ENCODE measurements at regions not wholly inside any gene's neighbourhood (a gene's known extent, or its start where the extent isn't known, plus 50 kb on each side); places are given as distances from the start of the nearest gene placed in this dataset.

DNA sequence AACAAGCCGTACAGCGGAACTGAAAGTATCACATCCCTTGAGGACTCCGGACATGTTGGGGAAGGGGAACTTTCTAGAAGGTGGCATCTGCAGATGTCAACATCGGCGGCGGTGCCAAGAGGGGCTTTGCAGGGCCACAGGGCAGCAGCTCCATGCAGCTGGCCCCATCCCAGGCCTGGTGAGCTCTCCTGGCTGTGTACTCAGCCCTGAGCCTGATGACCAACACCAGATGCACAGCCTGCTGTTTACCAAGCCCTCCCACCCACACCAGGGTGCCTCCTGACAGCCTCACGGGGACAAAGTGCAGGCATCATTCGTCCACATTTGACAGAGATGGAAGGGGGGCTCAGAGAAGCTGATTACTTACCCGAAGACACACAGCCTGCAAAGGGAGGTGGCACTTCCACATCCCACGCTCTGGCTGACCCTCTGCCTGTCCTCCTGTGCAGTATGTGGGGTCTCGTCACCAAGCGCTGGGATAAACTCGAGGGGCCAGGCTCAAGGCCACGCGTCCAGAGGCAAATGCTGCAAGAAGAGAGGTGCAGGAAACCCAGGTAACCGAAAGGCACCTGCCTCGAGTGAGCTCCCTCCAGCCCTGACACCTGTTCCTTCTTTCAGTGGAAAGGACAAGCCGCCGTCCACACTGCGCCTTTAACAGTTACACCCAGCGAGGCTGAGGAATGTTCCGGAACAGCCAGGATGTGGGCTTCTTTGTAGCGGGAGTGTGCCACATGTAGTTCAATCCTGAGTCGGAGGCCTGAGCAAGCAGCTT lies 69.0 kb upstream of the ASAP2 start (continued):
- TF ChIP-seq, protein P1, sequence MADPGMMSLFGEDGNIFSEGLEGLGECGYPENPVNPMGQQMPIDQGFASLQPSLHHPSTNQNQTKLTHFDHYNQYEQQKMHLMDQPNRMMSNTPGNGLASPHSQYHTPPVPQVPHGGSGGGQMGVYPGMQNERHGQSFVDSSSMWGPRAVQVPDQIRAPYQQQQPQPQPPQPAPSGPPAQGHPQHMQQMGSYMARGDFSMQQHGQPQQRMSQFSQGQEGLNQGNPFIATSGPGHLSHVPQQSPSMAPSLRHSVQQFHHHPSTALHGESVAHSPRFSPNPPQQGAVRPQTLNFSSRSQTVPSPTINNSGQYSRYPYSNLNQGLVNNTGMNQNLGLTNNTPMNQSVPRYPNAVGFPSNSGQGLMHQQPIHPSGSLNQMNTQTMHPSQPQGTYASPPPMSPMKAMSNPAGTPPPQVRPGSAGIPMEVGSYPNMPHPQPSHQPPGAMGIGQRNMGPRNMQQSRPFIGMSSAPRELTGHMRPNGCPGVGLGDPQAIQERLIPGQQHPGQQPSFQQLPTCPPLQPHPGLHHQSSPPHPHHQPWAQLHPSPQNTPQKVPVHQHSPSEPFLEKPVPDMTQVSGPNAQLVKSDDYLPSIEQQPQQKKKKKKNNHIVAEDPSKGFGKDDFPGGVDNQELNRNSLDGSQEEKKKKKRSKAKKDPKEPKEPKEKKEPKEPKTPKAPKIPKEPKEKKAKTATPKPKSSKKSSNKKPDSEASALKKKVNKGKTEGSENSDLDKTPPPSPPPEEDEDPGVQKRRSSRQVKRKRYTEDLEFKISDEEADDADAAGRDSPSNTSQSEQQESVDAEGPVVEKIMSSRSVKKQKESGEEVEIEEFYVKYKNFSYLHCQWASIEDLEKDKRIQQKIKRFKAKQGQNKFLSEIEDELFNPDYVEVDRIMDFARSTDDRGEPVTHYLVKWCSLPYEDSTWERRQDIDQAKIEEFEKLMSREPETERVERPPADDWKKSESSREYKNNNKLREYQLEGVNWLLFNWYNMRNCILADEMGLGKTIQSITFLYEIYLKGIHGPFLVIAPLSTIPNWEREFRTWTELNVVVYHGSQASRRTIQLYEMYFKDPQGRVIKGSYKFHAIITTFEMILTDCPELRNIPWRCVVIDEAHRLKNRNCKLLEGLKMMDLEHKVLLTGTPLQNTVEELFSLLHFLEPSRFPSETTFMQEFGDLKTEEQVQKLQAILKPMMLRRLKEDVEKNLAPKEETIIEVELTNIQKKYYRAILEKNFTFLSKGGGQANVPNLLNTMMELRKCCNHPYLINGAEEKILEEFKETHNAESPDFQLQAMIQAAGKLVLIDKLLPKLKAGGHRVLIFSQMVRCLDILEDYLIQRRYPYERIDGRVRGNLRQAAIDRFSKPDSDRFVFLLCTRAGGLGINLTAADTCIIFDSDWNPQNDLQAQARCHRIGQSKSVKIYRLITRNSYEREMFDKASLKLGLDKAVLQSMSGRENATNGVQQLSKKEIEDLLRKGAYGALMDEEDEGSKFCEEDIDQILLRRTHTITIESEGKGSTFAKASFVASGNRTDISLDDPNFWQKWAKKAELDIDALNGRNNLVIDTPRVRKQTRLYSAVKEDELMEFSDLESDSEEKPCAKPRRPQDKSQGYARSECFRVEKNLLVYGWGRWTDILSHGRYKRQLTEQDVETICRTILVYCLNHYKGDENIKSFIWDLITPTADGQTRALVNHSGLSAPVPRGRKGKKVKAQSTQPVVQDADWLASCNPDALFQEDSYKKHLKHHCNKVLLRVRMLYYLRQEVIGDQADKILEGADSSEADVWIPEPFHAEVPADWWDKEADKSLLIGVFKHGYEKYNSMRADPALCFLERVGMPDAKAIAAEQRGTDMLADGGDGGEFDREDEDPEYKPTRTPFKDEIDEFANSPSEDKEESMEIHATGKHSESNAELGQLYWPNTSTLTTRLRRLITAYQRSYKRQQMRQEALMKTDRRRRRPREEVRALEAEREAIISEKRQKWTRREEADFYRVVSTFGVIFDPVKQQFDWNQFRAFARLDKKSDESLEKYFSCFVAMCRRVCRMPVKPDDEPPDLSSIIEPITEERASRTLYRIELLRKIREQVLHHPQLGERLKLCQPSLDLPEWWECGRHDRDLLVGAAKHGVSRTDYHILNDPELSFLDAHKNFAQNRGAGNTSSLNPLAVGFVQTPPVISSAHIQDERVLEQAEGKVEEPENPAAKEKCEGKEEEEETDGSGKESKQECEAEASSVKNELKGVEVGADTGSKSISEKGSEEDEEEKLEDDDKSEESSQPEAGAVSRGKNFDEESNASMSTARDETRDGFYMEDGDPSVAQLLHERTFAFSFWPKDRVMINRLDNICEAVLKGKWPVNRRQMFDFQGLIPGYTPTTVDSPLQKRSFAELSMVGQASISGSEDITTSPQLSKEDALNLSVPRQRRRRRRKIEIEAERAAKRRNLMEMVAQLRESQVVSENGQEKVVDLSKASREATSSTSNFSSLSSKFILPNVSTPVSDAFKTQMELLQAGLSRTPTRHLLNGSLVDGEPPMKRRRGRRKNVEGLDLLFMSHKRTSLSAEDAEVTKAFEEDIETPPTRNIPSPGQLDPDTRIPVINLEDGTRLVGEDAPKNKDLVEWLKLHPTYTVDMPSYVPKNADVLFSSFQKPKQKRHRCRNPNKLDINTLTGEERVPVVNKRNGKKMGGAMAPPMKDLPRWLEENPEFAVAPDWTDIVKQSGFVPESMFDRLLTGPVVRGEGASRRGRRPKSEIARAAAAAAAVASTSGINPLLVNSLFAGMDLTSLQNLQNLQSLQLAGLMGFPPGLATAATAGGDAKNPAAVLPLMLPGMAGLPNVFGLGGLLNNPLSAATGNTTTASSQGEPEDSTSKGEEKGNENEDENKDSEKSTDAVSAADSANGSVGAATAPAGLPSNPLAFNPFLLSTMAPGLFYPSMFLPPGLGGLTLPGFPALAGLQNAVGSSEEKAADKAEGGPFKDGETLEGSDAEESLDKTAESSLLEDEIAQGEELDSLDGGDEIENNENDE (IDR thresholded peaks at IDR 0.05; ENCODE audit: insufficient replicate concordance, low read length): no peak
- TF ChIP-seq JUND (IDR thresholded peaks at IDR 0.05; ENCODE audit: low read length) (no peak), SP1 (IDR thresholded peaks at IDR 0.05; ENCODE audit: low read depth, low read length) (no peak), GTF2F1 (IDR thresholded peaks at IDR 0.05; ENCODE audit: borderline replicate concordance, low read depth, low read length) (no peak), FOSL1 (IDR thresholded peaks at IDR 0.05; ENCODE audit: insufficient read depth, low read depth, low read length) (no peak)
- TF ChIP-seq, protein P2, sequence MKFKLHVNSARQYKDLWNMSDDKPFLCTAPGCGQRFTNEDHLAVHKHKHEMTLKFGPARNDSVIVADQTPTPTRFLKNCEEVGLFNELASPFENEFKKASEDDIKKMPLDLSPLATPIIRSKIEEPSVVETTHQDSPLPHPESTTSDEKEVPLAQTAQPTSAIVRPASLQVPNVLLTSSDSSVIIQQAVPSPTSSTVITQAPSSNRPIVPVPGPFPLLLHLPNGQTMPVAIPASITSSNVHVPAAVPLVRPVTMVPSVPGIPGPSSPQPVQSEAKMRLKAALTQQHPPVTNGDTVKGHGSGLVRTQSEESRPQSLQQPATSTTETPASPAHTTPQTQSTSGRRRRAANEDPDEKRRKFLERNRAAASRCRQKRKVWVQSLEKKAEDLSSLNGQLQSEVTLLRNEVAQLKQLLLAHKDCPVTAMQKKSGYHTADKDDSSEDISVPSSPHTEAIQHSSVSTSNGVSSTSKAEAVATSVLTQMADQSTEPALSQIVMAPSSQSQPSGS (IDR thresholded peaks at IDR 0.05; ENCODE audit: low read length): no peak
- TF ChIP-seq, protein P3, sequence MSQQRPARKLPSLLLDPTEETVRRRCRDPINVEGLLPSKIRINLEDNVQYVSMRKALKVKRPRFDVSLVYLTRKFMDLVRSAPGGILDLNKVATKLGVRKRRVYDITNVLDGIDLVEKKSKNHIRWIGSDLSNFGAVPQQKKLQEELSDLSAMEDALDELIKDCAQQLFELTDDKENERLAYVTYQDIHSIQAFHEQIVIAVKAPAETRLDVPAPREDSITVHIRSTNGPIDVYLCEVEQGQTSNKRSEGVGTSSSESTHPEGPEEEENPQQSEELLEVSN (IDR thresholded peaks at IDR 0.05): no peak

Measured in H1 (cell line).